HepG2 (cell line): ENCODE measurements at regions not wholly inside any gene's neighbourhood (a gene's known extent, or its start where the extent isn't known, plus 50 kb on each side); places are given as distances from the start of the nearest gene placed in this dataset.

Source experiments
- ATAC-seq: fragments of 200-7000 bp; cut with Tn5 transposase; 3 replicates; pipeline ENCODE4 v1.9.1; 2020; ENCODE audit warnings: mild to moderate bottlenecking, moderate library complexity
- BruUV-seq: library from RNA; stranded (reverse); fragments of 400-500 nt; replicated peaks from 2 replicates; lab custom pipeline; 2021; lab: Mats Ljungman, UMichigan
- CTCF ChIA-PET: fragments of 300-600 bp; formaldehyde crosslinking; extraction: SDS; loops from one replicate; lab custom pipeline; 2021; ENCODE audit warnings: low total read pairs, inconsistent platforms, low intra/inter-chr PET ratio; lab: Yijun Ruan, JAX
- POLR2A ChIA-PET: fragments of 350-600 bp; sonication (Branson Sonifier 250); formaldehyde crosslinking; loops from one replicate; lab custom pipeline; 2020; ENCODE audit warnings: antibody characterized with exemption, inconsistent platforms; lab: Yijun Ruan, JAX
- DNase-seq: peaks from one replicate; pipeline ENCODE4 v3.0.0-alpha.2; 2015; ENCODE audit warnings: low spot score
- FAIRE-seq: peaks from 3 replicates; lab custom pipeline; 2011; peaks lifted over from hg19 to GRCh38; lab: Jason Lieb, UNC
- H2AFZ ChIP-seq: one replicate; pipeline ENCODE4 v1.6.1; 2011; ENCODE audit warnings: low read length, inconsistent platforms
- H3K27ac ChIP-seq: fragments of 300-600 bp; 3 replicates; pipeline ENCODE4 v1.8.0; 2011; ENCODE audit warnings: mixed run types, mild to moderate bottlenecking, mixed read lengths, low read length, inconsistent platforms; ENCODE audit not compliant: insufficient read depth; ENCODE audit errors: extremely low read length
- H3K27me3 ChIP-seq, 2 experiments: fragments of 200-600 bp in 1 of 2; 2 replicates in 1 of 2; 3 replicates in 1 of 2; pipeline versions ENCODE4 v1.6.0 to v1.8.0; 2011; ENCODE audit warnings: low read length in 2 of 2, mild to moderate bottlenecking in 2 of 2, moderate library complexity in 2 of 2, inconsistent platforms in 1 of 2; ENCODE audit not compliant: insufficient read depth in 2 of 2, control insufficient read depth in 1 of 2
- H3K36me3 ChIP-seq, 2 experiments: fragments of 200-600 bp in 1 of 2; replicated peaks in 1 of 2; 2 replicates in 1 of 2; 3 replicates in 1 of 2; pipeline versions ENCODE4 v1.5.1 to v1.8.0; 2011; ENCODE audit warnings: low read length in 2 of 2, inconsistent platforms in 1 of 2; ENCODE audit not compliant: insufficient read depth in 2 of 2, control insufficient read depth in 1 of 2
- H3K4me1 ChIP-seq: 2 replicates; pipeline ENCODE4 v1.5.1; 2012; ENCODE audit warnings: low read length, inconsistent platforms; ENCODE audit not compliant: insufficient read depth
- H3K4me2 ChIP-seq: 2 replicates; pipeline ENCODE4 v1.6.0; 2011; ENCODE audit warnings: low read depth, low read length, inconsistent platforms
- H3K4me3 ChIP-seq, 3 experiments: fragments of 200-600 bp in 1 of 3; sonication (generic), shearing (Covaris generic) in 1 of 3; replicated peaks in 1 of 3; 2 replicates each; pipeline ENCODE4 v1.5.1; 2011 to 2016; ENCODE audit warnings: low read length in 3 of 3, inconsistent platforms in 2 of 3, low read depth in 2 of 3, mild to moderate bottlenecking in 2 of 3, control low read depth in 1 of 3, mixed read lengths in 1 of 3; ENCODE audit not compliant: insufficient read depth in 1 of 3
- H3K79me2 ChIP-seq: one replicate; pipeline ENCODE4 v1.6.1; 2011; ENCODE audit warnings: low read length, inconsistent platforms; ENCODE audit not compliant: insufficient read depth
- H3K9ac ChIP-seq: 2 replicates; pipeline ENCODE4 v1.6.0; 2011; ENCODE audit warnings: mild to moderate bottlenecking, low read depth, low read length, inconsistent platforms; ENCODE audit not compliant: insufficient read depth
- H3K9me3 ChIP-seq: 2 replicates; pipeline ENCODE4 v1.5.1; 2012; ENCODE audit warnings: mild to moderate bottlenecking, low read length
- H4K20me1 ChIP-seq: 2 replicates; pipeline ENCODE4 v1.6.0; 2011; ENCODE audit warnings: inconsistent platforms, mild to moderate bottlenecking, low read length, moderate library complexity; ENCODE audit not compliant: insufficient read depth
- ARID5B ChIP-seq: IDR thresholded peaks from 2 replicates; pipeline ENCODE4 v1.4.0; 2020; ENCODE audit warnings: mild to moderate bottlenecking, missing genetic modification reagents
- RFX5 ChIP-seq: IDR thresholded peaks from 2 replicates; pipeline ENCODE4 v1.6.1; 2011; ENCODE audit warnings: low read depth, low read length, improper control_type of control experiment
- TFAP4 ChIP-seq: sonication (generic); IDR thresholded peaks from 2 replicates; pipeline ENCODE4 v1.6.1; 2016; ENCODE audit warnings: low read depth, borderline replicate concordance
- USF2 ChIP-seq, 2 experiments: sonication (generic) in 1 of 2; formaldehyde crosslinking in 1 of 2; IDR thresholded peaks; 2 replicates each; pipeline versions ENCODE4 v1.5.1 to v1.6.1; 2011 to 2020; ENCODE audit warnings: borderline replicate concordance in 1 of 2, low read depth in 1 of 2, low read length in 1 of 2, mild to moderate bottlenecking in 1 of 2, missing genetic modification reagents in 1 of 2, moderate library complexity in 1 of 2
- ZFAT ChIP-seq: sonication (generic); formaldehyde crosslinking; conservative IDR thresholded peaks from 2 replicates; pipeline ENCODE4 v1.8.1; 2023; ENCODE audit warnings: missing genetic modification reagents, inconsistent platforms
- ZFP91 ChIP-seq: sonication (generic); formaldehyde crosslinking; IDR thresholded peaks from 2 replicates; pipeline ENCODE4 v1.9.0; 2022; ENCODE audit warnings: missing genetic modification reagents, mild to moderate bottlenecking, borderline replicate concordance
- ZNF160 ChIP-seq: sonication (generic); formaldehyde crosslinking; IDR thresholded peaks from 2 replicates; pipeline ENCODE4 v1.8.0; 2022; ENCODE audit warnings: mild to moderate bottlenecking, inconsistent platforms, missing genetic modification reagents
- ZNF552 ChIP-seq: sonication (generic); formaldehyde crosslinking; IDR thresholded peaks from 2 replicates; pipeline ENCODE4 v1.9.0; 2022; ENCODE audit warnings: missing genetic modification reagents, mild to moderate bottlenecking, borderline replicate concordance
- ZSCAN20 ChIP-seq: sonication (generic); formaldehyde crosslinking; IDR thresholded peaks from 2 replicates; pipeline ENCODE4 v1.4.0; 2020; ENCODE audit warnings: missing genetic modification reagents, mild to moderate bottlenecking, borderline replicate concordance
- WGBS: methylation state at CpG from one replicate; pipeline ENCODE4 v1.1.6; 2017; ENCODE audit warnings: low lambda C conversion rate; 5-methylcytosine and 5-hydroxymethylcytosine counted together
- in situ Hi-C: cut with HindIII; loops from 2 replicates; pipeline ENCODE4 v1.10.0; 2017; ENCODE audit warnings: low pct_unique_long_range_greater_than_20kb; ENCODE audit not compliant: extremely low pct_ligation_motif_present
- intact Hi-C: fragments of 100-400 bp; cut with micrococcal nuclease; formaldehyde crosslinking; loops from one replicate; pipeline ENCODE4 v1.10.0; 2022; ENCODE audit not compliant: unreplicated experiment

- H3K4me2 ChIP-seq: no peak overlapping the region
- no peak for ATAC-seq
- H3K27me3 ChIP-seq: no peaks in the 10 kb centered on the region
- BruUV-seq: no TSS peak
- no peaks in the 10 kb centered on the region for H4K20me1 ChIP-seq
- TF ChIP-seq ZNF160 (CRISPR knock-in tag): peak; percentile 71; the same call in 1 of the 2 replicates
- no peak for TF ChIP-seq ZSCAN20
- H3K79me2 ChIP-seq: no peaks in the 10 kb centered on the region
- in situ Hi-C loops: no loop called here
- H3K9me3 ChIP-seq: peaks cover 38% of the 10 kb centered on the region
- no peaks in the 10 kb centered on the region for H3K36me3 ChIP-seq
- ChIA-PET POLR2A (no interaction called here), CTCF (no interaction called here)
- H2AFZ ChIP-seq: no peak overlapping the region
- H3K9ac ChIP-seq: no peak overlapping the region
- WGBS: 0% methylated on average over 1 of the region's 1 CpG
- no peaks in the 10 kb centered on the region for H3K4me1 ChIP-seq
- no peak overlapping the region for H3K27ac ChIP-seq
- intact Hi-C loops: no loop called here
- no peak for FAIRE-seq
- no peak overlapping the region for H3K4me3 ChIP-seq
- DNase-seq: no peak
Observed at GRCh38 chr6:102195311-102195710, 801.8 kb downstream of the GRIK2 start.

- Histone ChIP-seq H3K79me2 (no peaks in the 10 kb centered on the region), H3K36me3 (no peaks in the 10 kb centered on the region), H4K20me1 (no peaks in the 10 kb centered on the region), H3K9me3 (peaks cover 44% of the 10 kb centered on the region), H3K4me3 (no peak overlapping the region), H3K4me1 (no peaks in the 10 kb centered on the region), H3K9ac (no peak overlapping the region), H3K4me2 (no peak overlapping the region), H3K27ac (no peak overlapping the region), H3K27me3 (no peaks in the 10 kb centered on the region), H2AFZ (no peak overlapping the region)
- WGBS: 0% methylated on average over 3 of the region's 3 CpGs
- intact Hi-C loops (no loop called here), in situ Hi-C loops (no loop called here)
- DNase-seq: no peak
- no peak for FAIRE-seq
- ChIA-PET POLR2A (no interaction called here), CTCF (no interaction called here)
- ATAC-seq: no peak
- BruUV-seq: no TSS peak
- TF ChIP-seq RFX5 (no peak), ZFP91 (CRISPR knock-in tag) (no peak), ARID5B (CRISPR knock-in tag) (no peak), ZNF552 (no peak), USF2 (IDR thresholded peaks at IDR 0.05; ENCODE audit: low read depth, low read length) (no peak), USF2 (CRISPR knock-in tag; IDR thresholded peaks at IDR 0.05; ENCODE audit: borderline replicate concordance) (no peak), ZFAT (CRISPR knock-in tag) (no peak), TFAP4 (no peak)
Observed at GRCh38 chr6:102197211-102197610, 803.7 kb downstream of the GRIK2 start.
